ENCODE measurements at regions not wholly inside any gene's neighbourhood (a gene's known extent, or its start where the extent isn't known, plus 50 kb on each side); places are given as distances from the start of the nearest gene placed in this dataset.
"Not testable (repeated sequence)": the region's sequence is repeated elsewhere in the genome, so short reads cannot be mapped to it uniquely, and the experiment has no call there.

DNA sequence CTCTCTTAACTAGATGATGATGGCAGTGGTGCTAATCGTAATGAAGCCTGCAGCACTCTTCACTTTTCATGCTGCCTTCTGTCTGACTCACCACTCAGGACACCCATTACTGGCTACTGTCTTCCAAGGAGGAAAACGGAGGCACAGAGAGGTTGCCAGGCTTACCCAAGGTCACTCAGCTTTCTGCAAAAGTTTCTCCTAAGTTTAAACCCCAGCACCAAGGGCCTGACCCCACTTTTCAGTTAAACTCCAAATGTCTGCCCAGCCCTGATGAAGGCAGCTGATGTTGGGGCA lies 78.1 kb upstream of the RUNX3 start:
- Histone ChIP-seq H3K4me3 (ENCODE audit: low read length) (no peak overlapping the region), H3K27me3 (replicated peaks; ENCODE audit: insufficient read depth, low read length) (0 out of 2 replicates have a peak, but pooled peaks cover 6% of the 10 kb centered on the region)
- DNase-seq, result no peak

GRCh38 chr1:25007390-25008191 lies 77.5 kb upstream of the RUNX3 start:
- H4K20me1 ChIP-seq (ENCODE audit: insufficient read depth, low read length); H3K36me3 ChIP-seq (replicated peaks; ENCODE audit: insufficient read depth, low read length); H3F3A ChIP-seq (ENCODE audit: insufficient read depth, low read length); H2AFZ ChIP-seq (ENCODE audit: low read length); H3K4me2 ChIP-seq (ENCODE audit: low read depth, low read length); H3K4me1 ChIP-seq (ENCODE audit: low read length); H3K9me2 ChIP-seq (replicated peaks; ENCODE audit: insufficient read depth, low read length); H3K79me2 ChIP-seq (ENCODE audit: low read length); H3K27ac ChIP-seq (ENCODE audit: low read length); H3K27me3 ChIP-seq (replicated peaks; ENCODE audit: insufficient read depth, low read length); H3K4me3 ChIP-seq (ENCODE audit: low read length); DNase-seq; H3K9me3 ChIP-seq (replicated peaks; ENCODE audit: insufficient read depth, low read length); H3K9ac ChIP-seq (ENCODE audit: low read length): not testable (repeated sequence)

More for the DNA sequence above, 78.1 kb upstream of the RUNX3 start:
- H4K20me1 ChIP-seq (ENCODE audit: insufficient read depth, low read length), result no peaks in the 10 kb centered on the region
- H3K4me2 ChIP-seq (ENCODE audit: low read depth, low read length), result no peak overlapping the region
- H3K27ac ChIP-seq (ENCODE audit: low read length), result no peak overlapping the region
- H3F3A ChIP-seq (ENCODE audit: insufficient read depth, low read length), result no peaks in the 10 kb centered on the region
- no peaks in the 10 kb centered on the region for H3K4me1 ChIP-seq (ENCODE audit: low read length)
- no peak for TF ChIP-seq CTCF (IDR thresholded peaks at IDR 0.05; ENCODE audit: low read length)
- no peak for TF ChIP-seq EZH2phosphoT487 (IDR thresholded peaks at IDR 0.05; ENCODE audit: low read length)
- TF ChIP-seq EZH2 (optimal IDR thresholded peaks at IDR 0.05; ENCODE audit: low read depth, low read length), result no peak
- H3K9me2 ChIP-seq (replicated peaks; ENCODE audit: insufficient read depth, low read length), result no peaks in the 10 kb centered on the region
- no peaks in the 10 kb centered on the region for H3K36me3 ChIP-seq (replicated peaks; ENCODE audit: insufficient read depth, low read length)
- H2AFZ ChIP-seq (ENCODE audit: low read length), result no peak overlapping the region
- no peaks in the 10 kb centered on the region for H3K79me2 ChIP-seq (ENCODE audit: low read length)
- no peaks in the 10 kb centered on the region for H3K9me3 ChIP-seq (replicated peaks; ENCODE audit: insufficient read depth, low read length)
- no peak overlapping the region for H3K9ac ChIP-seq (ENCODE audit: low read length)

GRCh38 chr1:25006770-25007169 lies 76.7 kb upstream of the RUNX3 start:
- H3K9ac ChIP-seq (ENCODE audit: low read length), result no peak overlapping the region
- no peak for TF ChIP-seq CTCF (IDR thresholded peaks at IDR 0.05; ENCODE audit: low read length)
- no peak for TF ChIP-seq EZH2 (optimal IDR thresholded peaks at IDR 0.05; ENCODE audit: low read depth, low read length)
- TF ChIP-seq EZH2phosphoT487 (IDR thresholded peaks at IDR 0.05; ENCODE audit: low read length), result no peak
- H2AFZ ChIP-seq (ENCODE audit: low read length), result no peak overlapping the region
- H3K79me2 ChIP-seq (ENCODE audit: low read length), result no peaks in the 10 kb centered on the region
- H3K27me3 ChIP-seq (replicated peaks; ENCODE audit: insufficient read depth, low read length), result 0 out of 2 replicates have a peak, but pooled peaks cover 6% of the 10 kb centered on the region
- no peak overlapping the region for H3K4me2 ChIP-seq (ENCODE audit: low read depth, low read length)
- no peaks in the 10 kb centered on the region for H3K9me3 ChIP-seq (replicated peaks; ENCODE audit: insufficient read depth, low read length)
- DNase-seq, result no peak
- H3K4me3 ChIP-seq (ENCODE audit: low read length), result no peak overlapping the region
- no peaks in the 10 kb centered on the region for H4K20me1 ChIP-seq (ENCODE audit: insufficient read depth, low read length)
- H3K27ac ChIP-seq (ENCODE audit: low read length), result no peak overlapping the region
- H3K9me2 ChIP-seq (replicated peaks; ENCODE audit: insufficient read depth, low read length), result no peaks in the 10 kb centered on the region
- H3K36me3 ChIP-seq (replicated peaks; ENCODE audit: insufficient read depth, low read length), result no peaks in the 10 kb centered on the region
- no peaks in the 10 kb centered on the region for H3F3A ChIP-seq (ENCODE audit: insufficient read depth, low read length)
- H3K4me1 ChIP-seq (ENCODE audit: low read length), result no peaks in the 10 kb centered on the region

DNA sequence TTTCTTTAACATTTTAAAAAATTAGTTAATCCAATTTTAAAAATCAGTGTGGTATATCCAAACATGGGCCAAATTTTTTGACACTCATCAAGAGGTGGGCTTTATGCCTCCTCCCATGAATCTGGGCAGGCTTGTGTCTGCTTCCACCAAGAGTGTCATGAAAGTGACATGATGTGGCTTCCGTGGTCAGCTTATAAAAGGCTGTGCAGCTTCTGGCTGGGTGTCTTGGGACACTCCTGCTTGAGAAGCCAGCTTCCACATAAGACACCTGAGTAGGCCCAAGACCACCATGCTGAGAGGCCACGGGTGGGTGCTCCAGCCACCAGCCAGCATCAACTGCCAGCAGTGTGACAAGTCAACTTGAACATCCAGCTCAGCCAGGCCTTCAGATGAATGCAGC lies 74.3 kb upstream of the RUNX3 start:
- H3K79me2 ChIP-seq (ENCODE audit: low read length), result no peaks in the 10 kb centered on the region
- H3K9ac ChIP-seq (ENCODE audit: low read length), result no peak overlapping the region
- no peaks in the 10 kb centered on the region for H3F3A ChIP-seq (ENCODE audit: insufficient read depth, low read length)
- no peak overlapping the region for H3K4me2 ChIP-seq (ENCODE audit: low read depth, low read length)
- no peak for DNase-seq
- H3K9me3 ChIP-seq (replicated peaks; ENCODE audit: insufficient read depth, low read length), result no peaks in the 10 kb centered on the region
- no peak overlapping the region for H3K4me3 ChIP-seq (ENCODE audit: low read length)
- H3K27me3 ChIP-seq (replicated peaks; ENCODE audit: insufficient read depth, low read length), result 0 out of 2 replicates have a peak, but pooled peaks cover 6% of the 10 kb centered on the region
- TF ChIP-seq CTCF (IDR thresholded peaks at IDR 0.05; ENCODE audit: low read length) (no peak), EZH2phosphoT487 (IDR thresholded peaks at IDR 0.05; ENCODE audit: low read length) (no peak), EZH2 (optimal IDR thresholded peaks at IDR 0.05; ENCODE audit: low read depth, low read length) (no peak)
- H4K20me1 ChIP-seq (ENCODE audit: insufficient read depth, low read length), result no peaks in the 10 kb centered on the region
- H3K4me1 ChIP-seq (ENCODE audit: low read length), result no peaks in the 10 kb centered on the region
- no peak overlapping the region for H2AFZ ChIP-seq (ENCODE audit: low read length)
- no peak overlapping the region for H3K27ac ChIP-seq (ENCODE audit: low read length)
- H3K36me3 ChIP-seq (replicated peaks; ENCODE audit: insufficient read depth, low read length), result no peaks in the 10 kb centered on the region
- H3K9me2 ChIP-seq (replicated peaks; ENCODE audit: insufficient read depth, low read length), result no peaks in the 10 kb centered on the region

All from MM.1S (cell line).